RWPE1 (cell line): ENCODE measurements at regions not wholly inside any gene's neighbourhood (a gene's known extent, or its start where the extent isn't known, plus 50 kb on each side); places are given as distances from the start of the nearest gene placed in this dataset.

Source experiments
- CTCF ChIA-PET: fragments of 350-600 bp; sonication (Branson Sonifier 250); formaldehyde crosslinking; extraction: SDS; loops from one replicate; lab custom pipeline; 2021; lab: Yijun Ruan, JAX
- POLR2A ChIA-PET: fragments of 400-600 bp; formaldehyde crosslinking; extraction: SDS; loops from one replicate; lab custom pipeline; 2020; ENCODE audit warnings: antibody characterized with exemption; ENCODE audit not compliant: low non-redundant PET; lab: Yijun Ruan, JAX
- DNase-seq: peaks from one replicate; pipeline ENCODE4 v3.0.0; 2012; ENCODE audit warnings: low spot score
- H3K27ac ChIP-seq: fragments of 450-650 bp; 2 replicates; pipeline ENCODE4 v1.5.1; 2017
- TF ChIP-seq, protein P1 (sequence below): fragments of 450-650 bp; conservative IDR thresholded peaks from 2 replicates; pipeline ENCODE4 v1.5.1; 2017; ENCODE audit warnings: low read depth, mild to moderate bottlenecking

DNA sequence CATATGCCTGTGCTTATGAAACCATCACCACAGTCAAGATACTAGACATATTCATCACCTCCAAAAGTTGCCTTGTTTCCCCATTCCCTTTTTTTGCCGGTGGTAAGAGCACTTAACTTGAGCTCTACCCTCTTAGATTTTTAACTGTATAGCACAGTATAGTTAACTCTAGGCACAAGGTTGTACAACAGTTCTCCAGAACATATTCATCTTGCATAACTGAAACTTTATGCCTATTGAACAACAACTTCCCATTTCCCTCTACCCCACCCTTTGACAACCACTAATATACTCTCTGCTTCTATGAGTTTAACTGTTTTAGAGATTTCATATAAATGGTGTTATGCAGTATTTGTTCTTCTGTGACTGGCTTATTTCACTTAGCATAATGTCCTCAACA, 119.3 kb downstream of the ASB9 start:
- no peak overlapping the region for H3K27ac ChIP-seq
- no peak for DNase-seq
- ChIA-PET POLR2A (no interaction called here), CTCF (no interaction called here)
- TF ChIP-seq, protein P1, sequence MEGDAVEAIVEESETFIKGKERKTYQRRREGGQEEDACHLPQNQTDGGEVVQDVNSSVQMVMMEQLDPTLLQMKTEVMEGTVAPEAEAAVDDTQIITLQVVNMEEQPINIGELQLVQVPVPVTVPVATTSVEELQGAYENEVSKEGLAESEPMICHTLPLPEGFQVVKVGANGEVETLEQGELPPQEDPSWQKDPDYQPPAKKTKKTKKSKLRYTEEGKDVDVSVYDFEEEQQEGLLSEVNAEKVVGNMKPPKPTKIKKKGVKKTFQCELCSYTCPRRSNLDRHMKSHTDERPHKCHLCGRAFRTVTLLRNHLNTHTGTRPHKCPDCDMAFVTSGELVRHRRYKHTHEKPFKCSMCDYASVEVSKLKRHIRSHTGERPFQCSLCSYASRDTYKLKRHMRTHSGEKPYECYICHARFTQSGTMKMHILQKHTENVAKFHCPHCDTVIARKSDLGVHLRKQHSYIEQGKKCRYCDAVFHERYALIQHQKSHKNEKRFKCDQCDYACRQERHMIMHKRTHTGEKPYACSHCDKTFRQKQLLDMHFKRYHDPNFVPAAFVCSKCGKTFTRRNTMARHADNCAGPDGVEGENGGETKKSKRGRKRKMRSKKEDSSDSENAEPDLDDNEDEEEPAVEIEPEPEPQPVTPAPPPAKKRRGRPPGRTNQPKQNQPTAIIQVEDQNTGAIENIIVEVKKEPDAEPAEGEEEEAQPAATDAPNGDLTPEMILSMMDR: no peak

DNA sequence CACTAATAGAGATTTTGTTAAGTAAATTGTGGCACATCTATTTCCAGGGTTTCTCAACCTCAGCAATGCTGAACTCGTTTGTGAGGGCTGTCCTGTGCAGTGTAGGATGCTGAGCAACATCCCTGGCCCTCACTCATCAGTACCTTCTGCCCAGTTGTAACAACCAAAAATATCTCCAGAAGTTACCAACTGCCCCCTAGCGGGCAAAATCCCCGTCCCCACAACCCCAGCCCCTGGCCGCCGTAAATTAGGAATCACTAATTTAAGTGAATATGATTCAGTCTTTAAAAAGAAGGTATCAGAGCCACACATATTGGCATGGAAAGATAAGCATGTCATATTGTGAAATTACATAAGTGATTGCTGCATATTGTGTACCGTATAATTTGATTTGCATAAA, 123.4 kb downstream of the ASB9 start:
- DNase-seq: no peak
- ChIA-PET POLR2A (no interaction called here), CTCF (no interaction called here)
- H3K27ac ChIP-seq: no peak overlapping the region
- TF ChIP-seq, protein P1: no peak

DNA sequence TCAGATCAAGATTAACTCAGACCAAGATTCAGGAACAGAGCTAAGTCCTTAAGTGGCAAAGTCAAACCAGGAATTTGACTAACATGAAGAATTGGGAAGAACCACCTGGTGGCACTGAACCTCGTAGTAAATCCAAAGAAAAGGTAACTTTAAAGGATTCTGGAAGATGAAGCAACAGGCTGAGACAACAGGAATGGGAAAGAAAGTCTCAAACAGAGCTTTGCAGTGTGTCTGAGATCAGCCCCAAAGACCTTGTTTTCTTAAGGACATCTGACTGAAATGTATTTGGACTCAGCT, 126.1 kb downstream of the ASB9 start:
- CTCF ChIA-PET: interaction anchor here (0.7 to 2.1 kb wide), 5 partner anchors 18 to 810 kb away, joined by 3 to 9 read pairs (median 3); no protein-coding TSS in a partner anchor
- TF ChIP-seq, protein P1: no peak

DNA sequence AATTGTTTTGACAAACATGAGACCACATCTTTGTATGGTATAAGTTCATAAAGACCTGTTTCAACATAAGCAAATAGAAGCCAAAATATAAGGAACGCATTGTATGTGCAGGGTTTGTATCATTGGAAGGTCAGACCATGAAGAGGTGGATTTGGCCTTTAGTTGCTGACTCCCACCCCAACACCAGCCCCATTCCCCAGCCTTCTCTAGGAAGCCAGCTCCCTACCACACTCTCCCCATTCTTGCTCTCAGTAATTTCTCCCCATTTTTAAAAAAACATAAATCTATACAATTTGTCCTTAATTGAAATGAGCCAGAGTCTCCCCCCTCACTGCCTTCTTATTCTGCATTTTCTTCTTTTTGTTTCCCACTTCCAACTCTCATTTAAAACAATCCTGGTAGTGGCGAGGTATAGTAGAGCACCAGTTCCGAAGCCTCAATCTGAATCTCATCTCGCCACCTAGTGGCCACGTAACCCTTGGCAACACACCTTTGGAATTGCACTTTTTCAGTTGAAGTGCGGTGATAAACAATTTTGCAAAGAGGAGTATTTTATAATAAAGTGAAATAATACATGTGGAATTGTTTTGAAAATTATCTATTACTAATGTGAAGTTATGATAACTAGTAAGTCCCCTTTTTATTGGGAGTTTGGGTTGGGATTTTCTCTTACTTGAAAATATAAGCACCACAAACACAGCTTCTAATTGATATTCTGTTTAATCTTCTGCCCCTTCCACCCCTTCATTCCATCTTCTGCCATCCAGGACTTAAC, 126.6 kb downstream of the ASB9 start:
- ChIA-PET POLR2A (no interaction called here), CTCF (interaction anchor here (0.7 to 2.1 kb wide), 5 partner anchors 19 to 810 kb away, joined by 3 to 9 read pairs (median 3); no protein-coding TSS in a partner anchor)
- H3K27ac ChIP-seq: no peak overlapping the region
- DNase-seq: peak; percentile 17
- TF ChIP-seq, protein P1: peak; percentile 65

More for the DNA sequence above, 126.1 kb downstream of the ASB9 start:
- POLR2A ChIA-PET: no interaction called here
- no peak for DNase-seq
- H3K27ac ChIP-seq: no peak overlapping the region

DNA sequence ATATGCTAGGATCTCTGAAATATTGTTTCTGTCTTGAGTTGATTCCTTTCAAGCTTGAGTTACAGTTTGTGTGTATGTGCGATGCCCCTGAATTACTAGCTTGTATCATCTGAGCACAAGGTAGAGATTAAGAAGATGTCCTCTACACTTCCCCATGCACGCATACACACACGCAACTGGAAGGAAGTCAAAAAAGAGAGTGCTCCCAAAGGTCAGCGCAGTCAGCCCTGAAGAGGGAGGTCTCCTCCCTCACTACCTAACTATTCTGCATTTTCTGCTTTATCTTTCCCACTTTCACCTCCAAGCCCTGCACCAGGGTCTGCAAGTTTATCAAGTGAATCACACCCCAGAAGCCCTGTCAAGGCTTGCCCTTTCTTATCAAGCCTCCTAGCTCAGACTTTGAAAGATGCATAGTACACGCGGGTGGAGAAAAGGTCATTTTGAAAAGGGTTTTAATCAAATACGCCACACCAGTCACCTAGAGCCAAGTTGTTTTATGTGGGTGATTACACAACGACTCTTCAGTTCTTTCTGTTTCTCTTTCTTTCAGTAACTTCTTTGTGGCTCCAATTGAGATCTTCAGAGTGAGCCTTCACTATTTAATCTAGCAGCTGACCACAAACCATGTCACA, 127.7 kb downstream of the ASB9 start:
- TF ChIP-seq, protein P1: no peak
- no peak for DNase-seq
- ChIA-PET POLR2A (no interaction called here), CTCF (interaction anchor here (0.6 to 2.1 kb wide), 3 partner anchors 100 to 694 kb away, joined by 3 to 9 read pairs (median 5); no protein-coding TSS in a partner anchor)
- no peak overlapping the region for H3K27ac ChIP-seq

DNA sequence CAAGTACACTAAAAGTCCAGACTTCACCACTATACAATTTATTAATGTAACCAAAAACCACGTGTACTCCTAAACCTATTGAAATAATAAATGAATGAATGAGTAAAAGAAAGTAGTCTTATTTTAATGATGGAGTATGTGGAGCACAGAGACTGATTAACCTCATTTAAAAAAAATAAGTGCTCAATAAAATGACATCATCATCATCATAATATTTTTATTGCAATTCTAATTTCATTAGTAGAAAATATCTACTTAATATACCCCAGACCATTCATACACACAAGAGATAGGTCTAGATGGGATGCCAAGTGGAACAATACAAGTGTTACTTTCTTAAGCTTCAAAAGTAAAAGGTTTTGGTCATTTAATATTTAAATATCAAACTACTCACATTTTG, 133.1 kb downstream of the ASB9 start:
- DNase-seq: no peak
- TF ChIP-seq, protein P1: no peak
- H3K27ac ChIP-seq: no peak overlapping the region
- ChIA-PET CTCF (no interaction called here), POLR2A (no interaction called here)
